Activated naive CD4-positive, alpha-beta T cell treated with anti-CD3 and anti-CD28 coated beads, Interleukin-2, amount 10 ng/mL, durations not matched to agents 7 days and 5 days (primary cell): ENCODE measurements at regions not wholly inside any gene's neighbourhood (a gene's known extent, or its start where the extent isn't known, plus 50 kb on each side); places are given as distances from the start of the nearest gene placed in this dataset.
"Not testable (repeated sequence)": the region's sequence is repeated elsewhere in the genome, so short reads cannot be mapped to it uniquely, and the experiment has no call there.

Source experiments
- CTCF ChIA-PET: fragments of 350-600 bp; sonication (Branson Sonifier 250); formaldehyde crosslinking; loops from one replicate; lab custom pipeline; 2021; ENCODE audit warnings: antibody characterized with exemption; lab: Charles Lee
- DNase-seq: peaks from one replicate; pipeline ENCODE4 v3.0.0-alpha.2; 2020
- H3K27ac Mint-ChIP-seq: one replicate; pipeline ENCODE4 v1.8.0; 2021; ENCODE audit warnings: mild to moderate bottlenecking, moderate library complexity, mixed read lengths
- H3K27me3 Mint-ChIP-seq: one replicate; pipeline ENCODE4 v1.8.0; 2021; ENCODE audit warnings: mild to moderate bottlenecking, mixed read lengths
- H3K36me3 Mint-ChIP-seq: one replicate; pipeline ENCODE4 v1.8.0; 2021; ENCODE audit warnings: mixed read lengths
- H3K4me1 Mint-ChIP-seq: one replicate; pipeline ENCODE4 v1.8.0; 2021; ENCODE audit warnings: mixed read lengths
- H3K4me3 Mint-ChIP-seq: one replicate; pipeline ENCODE4 v1.8.0; 2021; ENCODE audit warnings: mild to moderate bottlenecking, moderate library complexity, mixed read lengths
- H3K9me3 Mint-ChIP-seq: one replicate; pipeline ENCODE4 v1.8.0; 2021; ENCODE audit warnings: mixed read lengths

DNA sequence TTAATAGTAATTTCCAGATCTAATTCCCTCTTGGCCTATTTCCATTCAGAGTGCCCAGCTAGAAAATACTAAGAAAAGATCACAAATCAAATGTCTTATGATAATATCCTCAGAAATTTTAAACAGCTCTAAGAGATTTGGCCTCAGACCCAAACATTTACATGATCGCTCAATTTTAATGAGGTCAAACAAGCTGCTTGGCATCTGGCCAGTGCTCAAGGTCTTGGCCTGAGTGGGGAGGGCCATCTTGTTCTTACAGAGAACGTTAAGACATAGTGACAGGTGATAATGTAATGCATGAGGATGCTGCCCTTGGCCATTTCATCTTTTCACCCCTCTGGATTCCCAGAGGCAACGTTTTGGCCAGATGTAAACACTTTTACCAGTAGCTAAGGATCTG is 159.2 kb upstream of the SLC7A11 start:
- H3K27ac Mint-ChIP-seq: no peak overlapping the region
- no peak overlapping the region for H3K4me3 Mint-ChIP-seq
- H3K27me3 Mint-ChIP-seq: no peaks in the 10 kb centered on the region
- CTCF ChIA-PET: no interaction called here
- no peaks in the 10 kb centered on the region for H3K4me1 Mint-ChIP-seq
- no peaks in the 10 kb centered on the region for H3K9me3 Mint-ChIP-seq
- DNase-seq: no peak
- no peaks in the 10 kb centered on the region for H3K36me3 Mint-ChIP-seq

DNA sequence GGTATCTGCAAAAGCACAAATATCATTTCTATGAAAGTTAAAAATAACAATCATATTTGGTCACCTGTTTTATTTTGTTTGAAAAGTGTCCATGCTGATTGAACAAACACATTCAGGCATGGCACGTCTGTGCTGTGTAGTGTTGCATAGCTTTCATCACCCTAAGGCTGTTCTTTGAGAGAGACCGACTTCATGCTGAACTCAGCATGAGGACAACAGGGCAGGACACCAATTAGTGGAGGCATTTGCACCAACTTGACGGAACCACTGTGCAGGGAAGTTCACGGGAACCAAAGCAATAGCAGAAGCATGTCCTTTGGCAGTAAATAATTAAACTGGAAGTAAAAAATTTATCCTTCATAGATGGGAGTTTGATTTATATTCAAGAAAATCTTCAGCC is 158.4 kb upstream of the SLC7A11 start:
- CTCF ChIA-PET: no interaction called here
- H3K4me3 Mint-ChIP-seq: no peak overlapping the region

DNA sequence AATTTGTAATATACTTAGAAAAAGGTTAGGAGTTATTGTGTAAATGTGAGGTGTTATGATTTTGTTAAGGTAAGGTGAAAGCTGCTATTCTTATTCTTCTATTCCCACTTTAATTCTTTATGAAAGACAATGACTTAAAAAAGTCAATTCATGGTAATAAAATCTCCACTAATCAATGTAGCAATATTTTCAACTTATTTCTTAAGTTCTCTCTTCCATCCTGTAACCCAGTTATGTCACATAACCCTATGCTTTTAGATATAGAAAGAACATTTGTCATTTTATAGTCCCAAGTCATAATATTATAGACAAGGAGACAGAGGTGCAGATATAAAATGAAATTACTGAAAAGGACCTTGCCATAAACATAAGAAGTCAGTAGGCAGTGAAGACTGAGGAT is 157.9 kb upstream of the SLC7A11 start:
- H3K4me1 Mint-ChIP-seq: no peaks in the 10 kb centered on the region
- DNase-seq: no peak
- no peaks in the 10 kb centered on the region for H3K27me3 Mint-ChIP-seq
- no peaks in the 10 kb centered on the region for H3K36me3 Mint-ChIP-seq
- H3K4me3 Mint-ChIP-seq: no peak overlapping the region
- H3K9me3 Mint-ChIP-seq: no peaks in the 10 kb centered on the region
- CTCF ChIA-PET: no interaction called here
- no peak overlapping the region for H3K27ac Mint-ChIP-seq

More for the DNA sequence above, 158.4 kb upstream of the SLC7A11 start:
- Mint-ChIP-seq H3K4me1 (no peaks in the 10 kb centered on the region), H3K27me3 (no peaks in the 10 kb centered on the region), H3K36me3 (no peaks in the 10 kb centered on the region), H3K27ac (no peak overlapping the region), H3K9me3 (no peaks in the 10 kb centered on the region)
- DNase-seq: no peak

DNA sequence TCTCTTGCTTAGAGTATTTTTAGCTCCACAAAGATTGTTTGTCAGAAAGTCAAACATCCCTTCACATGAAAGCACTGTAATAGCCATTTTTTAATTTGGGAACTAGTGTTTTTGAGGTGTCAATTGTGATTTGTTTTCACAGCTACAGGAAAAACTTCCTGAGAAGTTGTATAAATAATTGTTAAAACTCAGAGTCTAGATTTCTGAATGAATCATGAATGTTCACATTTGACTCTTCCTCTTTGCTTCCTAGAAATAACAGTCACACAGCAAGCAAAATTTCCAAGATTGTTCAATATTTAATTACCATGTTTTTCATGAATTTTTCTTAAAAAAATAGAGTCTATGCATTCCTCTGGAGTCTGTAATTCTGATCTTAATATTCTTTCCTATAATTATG is 156.9 kb upstream of the SLC7A11 start:
- CTCF ChIA-PET: no interaction called here
- Mint-ChIP-seq H3K9me3 (no peaks in the 10 kb centered on the region), H3K4me1 (no peaks in the 10 kb centered on the region), H3K27ac (no peak overlapping the region), H3K36me3 (no peaks in the 10 kb centered on the region), H3K4me3 (no peak overlapping the region), H3K27me3 (no peaks in the 10 kb centered on the region)
- no peak for DNase-seq

DNA sequence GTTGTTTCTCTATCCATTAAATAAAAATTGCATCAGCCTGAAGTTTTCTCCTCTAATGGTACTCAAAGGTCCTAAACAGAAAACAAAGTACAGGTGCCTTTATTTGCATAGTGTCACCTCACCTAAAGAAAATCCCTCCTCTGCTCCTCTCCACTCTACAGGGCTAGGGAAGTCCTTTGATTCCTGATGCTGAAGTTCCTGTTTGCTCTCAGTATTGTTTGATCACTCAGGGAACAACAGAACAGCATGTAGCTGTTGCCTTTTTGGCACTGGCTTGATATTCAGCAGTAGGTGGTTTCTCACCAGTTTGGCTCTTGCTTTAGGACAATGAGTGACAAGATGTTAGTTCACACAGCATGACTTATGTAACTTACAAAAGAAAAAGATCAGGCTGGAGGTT is 156.2 kb upstream of the SLC7A11 start:
- H3K4me1 Mint-ChIP-seq: no peaks in the 10 kb centered on the region
- CTCF ChIA-PET: no interaction called here

DNA sequence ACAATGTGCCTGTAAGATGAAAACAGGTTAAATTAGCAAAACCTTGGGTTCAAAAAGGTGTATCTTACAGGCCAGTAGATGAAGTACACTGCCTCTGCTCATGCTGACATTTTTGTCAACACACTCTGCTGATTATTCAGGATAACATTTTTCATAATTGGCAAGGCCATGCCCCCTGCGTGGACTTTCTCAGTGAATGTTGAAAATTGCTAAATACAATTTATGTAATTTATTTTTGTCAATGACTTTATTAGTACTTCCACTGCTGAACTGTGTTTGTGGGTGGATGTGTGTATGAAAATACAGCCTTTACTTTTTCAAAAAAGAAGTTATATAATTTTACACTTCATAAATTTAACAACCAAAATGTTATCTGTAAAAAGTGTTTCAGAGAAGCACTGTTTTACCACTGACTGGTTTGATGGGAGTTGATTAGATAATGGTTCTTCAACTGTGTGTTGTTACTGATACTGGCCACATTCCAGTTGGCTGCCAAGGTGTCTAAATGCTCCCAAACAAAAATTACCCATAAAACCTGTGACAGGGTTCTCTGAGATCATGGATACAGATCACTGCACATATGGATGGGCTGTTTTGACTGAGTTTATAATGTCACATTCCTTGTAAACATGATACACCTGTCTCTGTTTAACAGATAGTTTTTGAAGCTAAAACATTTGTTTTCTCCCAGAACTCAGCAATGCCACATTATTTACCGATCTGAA is 151.9 kb upstream of the SLC7A11 start:
- Mint-ChIP-seq H3K36me3 (no peaks in the 10 kb centered on the region), H3K9me3 (no peaks in the 10 kb centered on the region), H3K4me1 (no peaks in the 10 kb centered on the region), H3K27ac (no peak overlapping the region), H3K27me3 (no peaks in the 10 kb centered on the region), H3K4me3 (no peak overlapping the region)
- no peak for DNase-seq
- CTCF ChIA-PET: no interaction called here

More for the DNA sequence above, 156.2 kb upstream of the SLC7A11 start:
- no peaks in the 10 kb centered on the region for H3K9me3 Mint-ChIP-seq
- DNase-seq: no peak
- no peak overlapping the region for H3K4me3 Mint-ChIP-seq
- no peak overlapping the region for H3K27ac Mint-ChIP-seq
- H3K27me3 Mint-ChIP-seq: no peaks in the 10 kb centered on the region
- H3K36me3 Mint-ChIP-seq: no peaks in the 10 kb centered on the region

DNA sequence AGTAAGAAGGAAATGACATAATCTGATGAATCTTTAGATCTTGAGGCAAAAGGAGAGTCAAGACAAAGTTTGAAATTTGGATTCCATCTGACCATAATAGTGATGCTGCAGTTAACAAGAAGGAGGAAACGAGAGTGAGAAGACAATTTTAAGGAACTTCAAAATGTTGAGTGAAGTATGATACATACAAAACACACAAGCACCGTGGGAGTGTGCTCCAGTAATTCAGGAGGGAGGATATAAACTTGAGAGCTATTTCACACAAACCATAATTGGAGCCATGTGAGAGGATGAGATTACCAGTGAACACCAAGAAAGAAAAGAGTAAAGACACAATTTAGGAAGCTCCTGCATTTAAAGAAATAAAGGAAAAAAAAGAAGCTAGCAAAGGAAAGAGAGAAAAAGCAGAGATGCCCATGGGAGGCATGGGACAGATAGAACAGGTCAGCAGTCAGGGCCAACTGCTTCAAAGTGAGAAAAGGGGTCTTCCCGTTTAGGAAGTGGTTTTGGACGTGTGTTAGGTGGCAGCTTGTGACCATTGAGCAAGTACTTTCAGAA is 150.7 kb upstream of the SLC7A11 start:
- DNase-seq: no peak
- Mint-ChIP-seq H3K27me3 (no peaks in the 10 kb centered on the region), H3K4me1 (no peaks in the 10 kb centered on the region), H3K9me3 (no peaks in the 10 kb centered on the region), H3K36me3 (no peaks in the 10 kb centered on the region), H3K4me3 (no peak overlapping the region), H3K27ac (no peak overlapping the region)
- CTCF ChIA-PET: no interaction called here

DNA sequence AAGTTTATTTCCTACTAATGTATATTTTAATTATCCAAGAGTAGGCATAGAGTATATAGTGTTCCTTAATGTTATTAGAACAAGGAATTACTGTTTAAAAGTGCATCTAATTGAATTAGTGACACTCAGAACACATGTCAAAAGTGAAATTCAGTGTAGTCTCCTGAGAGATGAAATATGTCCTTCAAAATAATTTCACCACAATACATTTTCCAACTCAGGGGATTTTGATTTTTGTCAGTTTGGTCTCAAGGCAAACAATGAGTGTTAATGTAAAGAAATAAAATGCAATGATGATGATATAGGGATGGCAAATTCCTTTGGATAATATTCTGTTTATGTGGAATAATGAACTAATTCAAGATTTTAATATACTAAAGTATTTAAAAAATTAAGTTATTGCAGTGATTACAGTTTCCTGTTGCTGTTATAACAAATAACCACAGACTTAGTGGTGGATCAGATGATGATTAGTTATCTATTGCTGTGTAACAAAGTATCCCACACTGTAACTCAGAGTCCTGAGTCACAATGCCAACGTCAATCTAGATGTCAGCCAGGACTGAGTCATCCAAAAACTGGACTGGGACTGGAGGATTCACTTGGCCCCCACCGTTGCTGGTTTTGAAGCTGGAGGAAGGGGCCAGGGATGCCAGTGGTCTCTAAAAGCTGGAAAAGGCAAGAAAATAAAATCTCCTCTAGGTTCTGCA is 148.0 kb upstream of the SLC7A11 start:
- no peaks in the 10 kb centered on the region for H3K36me3 Mint-ChIP-seq
- no peaks in the 10 kb centered on the region for H3K9me3 Mint-ChIP-seq
- DNase-seq: no peak
- no peaks in the 10 kb centered on the region for H3K4me1 Mint-ChIP-seq
- no peak overlapping the region for H3K27ac Mint-ChIP-seq
- CTCF ChIA-PET: no interaction called here
- no peak overlapping the region for H3K4me3 Mint-ChIP-seq
- no peaks in the 10 kb centered on the region for H3K27me3 Mint-ChIP-seq

DNA sequence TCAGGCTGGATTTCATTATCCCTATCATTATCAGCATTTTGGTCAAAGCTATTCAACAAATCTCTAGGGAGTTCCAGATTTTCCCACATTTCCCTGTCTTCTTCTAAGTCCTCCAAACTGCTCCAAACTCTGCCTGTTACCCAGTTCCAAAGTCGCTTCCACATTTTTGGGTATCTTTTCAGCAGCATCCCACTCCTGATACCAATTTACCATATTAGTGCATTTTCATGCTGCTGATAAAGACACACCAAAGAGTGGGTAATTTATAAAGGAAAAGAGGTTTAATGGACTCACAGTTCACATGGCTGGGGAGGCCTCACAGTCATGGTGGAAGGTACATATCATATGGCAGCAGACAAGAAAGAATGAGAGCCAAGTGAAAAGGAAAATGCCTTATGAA is 132.8 kb upstream of the SLC7A11 start:
- no peaks in the 10 kb centered on the region for H3K4me1 Mint-ChIP-seq
- H3K9me3 Mint-ChIP-seq: no peaks in the 10 kb centered on the region
- CTCF ChIA-PET: no interaction called here
- H3K36me3 Mint-ChIP-seq: no peaks in the 10 kb centered on the region
- H3K27ac Mint-ChIP-seq: no peak overlapping the region
- H3K4me3 Mint-ChIP-seq: no peak overlapping the region
- no peak for DNase-seq
- no peaks in the 10 kb centered on the region for H3K27me3 Mint-ChIP-seq

DNA sequence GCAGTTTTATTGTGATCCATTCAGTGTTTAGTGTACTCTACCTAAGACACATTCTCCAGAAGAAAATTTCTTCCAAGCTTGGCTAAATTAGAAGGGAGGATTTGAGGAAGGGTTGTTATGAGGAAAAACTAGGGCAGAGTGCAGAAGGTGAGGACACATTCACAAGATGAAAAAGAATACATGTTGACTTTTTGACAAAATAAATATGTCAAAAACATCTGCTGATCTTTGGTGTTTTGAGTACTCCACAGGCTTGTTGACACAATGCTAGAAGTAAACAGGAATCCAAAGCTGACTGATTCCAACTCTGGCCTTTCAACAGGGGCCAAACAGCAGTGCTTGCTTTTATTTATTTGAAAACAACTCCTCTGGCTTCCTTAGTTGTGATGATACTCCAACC is 125.8 kb upstream of the SLC7A11 start:
- Mint-ChIP-seq H3K27me3 (no peaks in the 10 kb centered on the region), H3K36me3 (no peaks in the 10 kb centered on the region), H3K4me1 (no peaks in the 10 kb centered on the region), H3K9me3 (no peaks in the 10 kb centered on the region), H3K27ac (no peak overlapping the region), H3K4me3 (no peak overlapping the region)
- CTCF ChIA-PET: no interaction called here
- no peak for DNase-seq

DNA sequence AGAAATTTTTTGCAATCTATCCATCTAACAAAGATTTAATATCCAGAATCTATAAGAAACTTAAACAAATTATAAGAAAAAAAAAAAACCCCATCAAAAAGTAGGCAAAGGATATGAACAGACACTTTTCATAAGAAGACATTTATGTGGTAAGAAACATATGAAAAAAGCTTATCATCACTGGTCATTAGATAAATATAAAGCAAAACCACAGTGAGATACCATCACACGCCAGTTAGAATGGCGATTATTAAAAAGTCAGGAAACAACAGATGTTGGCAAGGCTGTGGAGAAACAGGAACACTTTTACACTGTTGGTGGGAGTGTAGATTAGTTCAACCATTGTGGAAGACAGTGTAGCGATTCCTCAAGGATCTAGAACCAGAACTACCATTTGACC is 110.3 kb upstream of the SLC7A11 start:
- H3K27ac Mint-ChIP-seq, H3K27me3 Mint-ChIP-seq: not testable (repeated sequence)

DNA sequence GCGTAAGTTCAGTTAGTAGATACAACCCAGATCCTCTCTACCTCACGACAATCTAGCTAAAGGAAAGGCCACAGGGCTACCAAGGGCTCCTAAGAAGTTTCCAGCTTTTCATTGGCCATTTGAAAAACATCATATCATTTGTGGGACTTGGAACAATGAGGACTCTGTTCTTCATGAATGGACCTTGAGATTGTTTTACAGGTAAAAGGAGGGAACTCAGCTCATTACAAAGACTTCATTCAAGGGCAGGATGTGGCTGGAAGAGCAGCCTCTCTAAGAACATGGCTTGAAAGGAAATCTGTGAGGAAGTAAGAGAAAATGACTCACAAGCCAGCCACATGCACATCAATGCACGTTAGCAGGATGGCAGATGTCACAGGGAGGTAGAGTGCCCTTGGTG is 105.9 kb upstream of the SLC7A11 start:
- H3K4me3 Mint-ChIP-seq: no peak overlapping the region
- DNase-seq: no peak
- H3K9me3 Mint-ChIP-seq: no peaks in the 10 kb centered on the region
- no peak overlapping the region for H3K27ac Mint-ChIP-seq
- no peaks in the 10 kb centered on the region for H3K36me3 Mint-ChIP-seq
- H3K27me3 Mint-ChIP-seq: no peaks in the 10 kb centered on the region
- no peaks in the 10 kb centered on the region for H3K4me1 Mint-ChIP-seq
- CTCF ChIA-PET: interaction anchor here (0.9 kb wide), 1 partner anchor 20 kb away, joined by 3 read pairs; no protein-coding TSS in a partner anchor

More for the DNA sequence above, 110.3 kb upstream of the SLC7A11 start:
- H3K9me3 Mint-ChIP-seq, H3K4me3 Mint-ChIP-seq, DNase-seq, CTCF ChIA-PET, H3K36me3 Mint-ChIP-seq, H3K4me1 Mint-ChIP-seq: not testable (repeated sequence)

DNA sequence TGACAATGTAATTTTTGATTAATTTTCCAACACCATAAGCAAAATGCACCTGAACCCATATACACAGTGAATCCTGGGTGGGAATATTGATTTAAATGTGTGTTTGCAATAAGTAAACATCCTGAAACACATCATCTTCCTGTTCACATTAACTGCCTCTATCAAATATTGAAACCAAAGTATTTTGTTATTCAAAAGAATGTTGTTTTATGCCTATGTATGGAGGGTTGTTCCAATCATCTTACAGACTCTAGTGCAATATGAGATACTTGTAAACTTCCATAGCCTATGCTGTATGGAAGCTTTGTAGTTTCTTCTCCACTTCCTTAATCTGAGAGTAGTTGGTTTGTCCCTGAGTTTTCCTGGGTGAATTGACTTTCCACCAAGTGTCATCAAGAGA is 105.4 kb upstream of the SLC7A11 start:
- no peaks in the 10 kb centered on the region for H3K4me1 Mint-ChIP-seq
- no peaks in the 10 kb centered on the region for H3K36me3 Mint-ChIP-seq
- no peak overlapping the region for H3K4me3 Mint-ChIP-seq
- CTCF ChIA-PET: no interaction called here
- no peaks in the 10 kb centered on the region for H3K9me3 Mint-ChIP-seq
- DNase-seq: no peak
- no peaks in the 10 kb centered on the region for H3K27me3 Mint-ChIP-seq
- H3K27ac Mint-ChIP-seq: no peak overlapping the region

DNA sequence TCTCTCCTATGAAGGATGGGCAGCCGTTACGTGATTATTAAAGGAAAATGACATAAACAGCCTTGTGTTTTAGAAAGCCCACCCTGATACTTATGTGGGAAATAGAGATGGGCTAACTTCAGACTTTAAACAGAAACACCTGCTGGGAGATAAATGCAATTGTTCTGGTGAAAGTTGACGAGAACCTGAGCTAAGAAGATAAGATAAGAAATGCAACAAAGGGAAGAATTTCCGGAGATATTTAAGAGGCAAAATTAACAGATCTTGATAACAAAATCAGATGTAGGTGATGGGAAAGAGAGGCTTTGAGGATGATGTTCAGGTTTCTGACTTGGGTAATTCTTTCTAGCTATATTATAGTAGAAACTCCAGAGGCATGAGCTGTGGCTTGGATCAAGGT is 102.7 kb upstream of the SLC7A11 start:
- Mint-ChIP-seq H3K27ac (no peak overlapping the region), H3K4me3 (no peak overlapping the region), H3K27me3 (no peaks in the 10 kb centered on the region), H3K36me3 (no peaks in the 10 kb centered on the region), H3K9me3 (no peaks in the 10 kb centered on the region), H3K4me1 (peaks cover 8% of the 10 kb centered on the region)
- CTCF ChIA-PET: no interaction called here
- no peak for DNase-seq

DNA sequence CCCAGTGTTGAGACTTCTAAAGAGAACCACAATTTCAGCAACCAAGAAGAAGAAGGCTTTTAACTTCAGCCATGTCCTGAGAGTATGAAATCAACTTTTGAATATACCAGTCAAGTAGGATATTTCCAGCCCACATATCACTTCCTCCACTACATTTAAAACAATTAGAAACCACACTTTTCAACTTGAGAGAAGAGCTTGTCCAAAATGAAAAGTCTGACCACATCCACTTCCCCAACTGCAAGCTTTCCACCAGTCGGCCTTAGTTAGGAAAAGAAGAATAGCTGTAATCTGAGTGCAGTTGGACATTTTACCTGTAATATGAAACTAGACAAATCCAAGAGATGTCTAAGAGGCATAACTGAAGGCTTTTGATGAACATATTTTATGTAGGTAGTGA is 101.9 kb upstream of the SLC7A11 start:
- peaks cover 8% of the 10 kb centered on the region for H3K4me1 Mint-ChIP-seq
- CTCF ChIA-PET: interaction anchor here (0.7 kb wide), 1 partner anchor 20 kb away, joined by 3 read pairs; no protein-coding TSS in a partner anchor
- no peaks in the 10 kb centered on the region for H3K9me3 Mint-ChIP-seq
- H3K27ac Mint-ChIP-seq: no peak overlapping the region
- no peak overlapping the region for H3K4me3 Mint-ChIP-seq
- no peak for DNase-seq
- H3K36me3 Mint-ChIP-seq: no peaks in the 10 kb centered on the region
- H3K27me3 Mint-ChIP-seq: no peaks in the 10 kb centered on the region
